Hematopoietic multipotent progenitor cell treated with erythropoietin and hydrocortisone succinate and interleukin-3 and kit ligand, for 15 days (in vitro differentiated cells): ENCODE measurements at regions not wholly inside any gene's neighbourhood (a gene's known extent, or its start where the extent isn't known, plus 50 kb on each side); places are given as distances from the start of the nearest gene placed in this dataset.
"Not testable (repeated sequence)": the region's sequence is repeated elsewhere in the genome, so short reads cannot be mapped to it uniquely, and the experiment has no call there.

Experiments
- DNase-seq: peaks from one replicate; pipeline ENCODE4 v3.0.0-alpha.2; 2015; ENCODE audit warnings: low spot score

GRCh38 chr15:70524470-70524869 lies 238.9 kb downstream of the UACA start:
- no peak for DNase-seq

GRCh38 chr15:70523616-70524015 lies 239.7 kb downstream of the UACA start:
- DNase-seq: no peak

- no peak for DNase-seq
These were observed 240.2 kb downstream of the UACA start for GRCh38 chr15:70523192-70523591.

GRCh38 chr15:70522323-70522966 lies 240.9 kb downstream of the UACA start:
- DNase-seq: no peak

GRCh38 chr15:70521576-70522322 lies 241.6 kb downstream of the UACA start:
- DNase-seq: no peak

GRCh38 chr15:70519616-70520015 lies 243.7 kb downstream of the UACA start:
- DNase-seq: no peak

GRCh38 chr15:70519004-70519365 lies 244.4 kb downstream of the UACA start:
- DNase-seq: no peak

- no peak for DNase-seq
These were observed 245.0 kb downstream of the UACA start for GRCh38 chr15:70518201-70519003.

GRCh38 chr15:70517194-70517590 lies 246.2 kb downstream of the UACA start:
- no peak for DNase-seq

- DNase-seq: no peak
These were observed 246.8 kb downstream of the UACA start for GRCh38 chr15:70516408-70517193.

- DNase-seq: no peak
These were observed 249.1 kb downstream of the UACA start for GRCh38 chr15:70514251-70514650.

GRCh38 chr15:70513819-70514218 lies 249.5 kb downstream of the UACA start:
- DNase-seq: no peak

- peak; percentile 36 for DNase-seq
These were observed 250.5 kb downstream of the UACA start for GRCh38 chr15:70512772-70513362.

- not testable (repeated sequence) for DNase-seq
These were observed 251.3 kb downstream of the UACA start for GRCh38 chr15:70511972-70512587.

- no peak for DNase-seq
These were observed 252.9 kb downstream of the UACA start for GRCh38 chr15:70510433-70510832.

- no peak for DNase-seq
These were observed 253.6 kb downstream of the UACA start for GRCh38 chr15:70509731-70510143.

- DNase-seq: no peak
These were observed 254.1 kb downstream of the UACA start for GRCh38 chr15:70509282-70509662.

GRCh38 chr15:70508561-70509281 lies 254.6 kb downstream of the UACA start:
- DNase-seq: no peak

GRCh38 chr15:70507772-70508371 lies 255.5 kb downstream of the UACA start:
- no peak for DNase-seq
